Retinal pigment epithelial cell (primary cell): ENCODE measurements at regions not wholly inside any gene's neighbourhood (a gene's known extent, or its start where the extent isn't known, plus 50 kb on each side); places are given as distances from the start of the nearest gene placed in this dataset.

ENCODE experiments used
- DNase-seq: peaks from one replicate; pipeline ENCODE4 v3.0.0-alpha.2; 2010; ENCODE audit warnings: low read depth
- H3K4me3 ChIP-seq: 2 replicates; pipeline ENCODE4 v1.5.1; 2011; ENCODE audit warnings: mild to moderate bottlenecking, low read length, control low read depth, moderate library complexity
- TF ChIP-seq, protein P1 (sequence below): conservative IDR thresholded peaks from 2 replicates; pipeline ENCODE4 v1.5.1; 2011; ENCODE audit warnings: low read depth, low read length, control low read depth, inconsistent platforms

DNA sequence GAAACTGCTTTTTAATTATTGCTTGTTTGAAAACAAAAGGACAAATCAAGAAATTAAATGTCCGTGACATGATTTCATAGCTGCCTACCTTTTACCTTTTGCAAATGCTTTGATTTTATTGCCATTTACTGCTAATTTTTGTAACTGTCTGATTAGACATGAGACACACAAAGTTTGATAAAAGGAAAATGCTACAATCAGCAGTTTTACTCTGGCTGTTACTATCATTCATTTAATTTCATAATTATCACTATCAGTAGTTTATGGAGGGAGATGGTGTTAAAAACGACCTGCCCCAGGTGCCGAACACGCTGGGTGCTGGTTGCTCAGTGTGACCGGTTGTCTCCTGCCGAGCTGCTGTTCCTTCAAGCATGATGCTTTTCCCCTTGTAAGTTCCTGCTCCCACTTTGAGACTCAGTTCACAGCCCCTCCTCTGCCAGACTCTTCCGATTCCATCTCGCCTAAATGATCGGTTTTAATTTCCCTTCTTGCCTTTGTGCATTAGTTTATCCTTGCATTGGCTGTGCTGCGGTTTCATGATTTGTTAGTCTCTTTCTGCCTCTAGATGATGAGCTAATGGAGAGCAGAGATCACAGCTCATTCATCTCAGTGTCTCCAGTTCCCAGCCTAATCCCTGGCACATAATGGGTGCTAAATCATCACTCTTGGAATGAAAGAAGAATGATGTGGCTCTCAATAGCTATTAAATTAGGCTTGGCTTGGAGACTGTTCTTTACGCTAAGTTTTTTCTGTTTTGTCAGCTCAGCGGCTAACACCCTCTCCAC lies 110.6 kb downstream of the PFKFB3 start:
- H3K4me3 ChIP-seq = no peak overlapping the region

DNA sequence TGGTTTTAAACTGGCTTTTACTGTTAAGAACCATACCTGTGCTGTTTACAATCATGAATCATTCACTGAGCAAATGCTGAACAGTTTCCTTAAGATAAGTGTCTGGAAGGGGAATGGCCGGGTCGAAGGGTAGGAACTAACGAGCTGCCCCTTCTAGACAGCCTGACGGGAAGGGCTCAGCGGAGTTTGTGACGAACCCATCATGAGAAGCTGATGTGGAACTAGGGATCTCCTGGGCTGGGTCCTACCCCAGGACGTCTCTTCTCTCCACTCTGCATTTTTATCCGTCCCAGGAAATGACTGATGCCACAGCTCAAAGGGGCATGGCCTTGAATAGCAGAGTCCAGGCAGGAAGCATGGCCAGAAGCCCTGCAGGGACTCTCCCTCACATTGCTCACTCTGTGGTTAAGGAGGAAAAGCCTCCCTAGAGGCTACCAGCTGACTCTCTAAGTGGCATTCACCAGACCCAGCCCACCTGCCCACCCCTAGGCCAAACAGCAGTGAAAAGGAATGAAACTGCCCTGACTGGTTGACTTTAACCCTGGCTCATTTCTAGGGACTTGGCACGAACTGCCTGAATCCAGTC lies 112.0 kb downstream of the PFKFB3 start:
- DNase-seq = no peak
- TF ChIP-seq, protein P1, sequence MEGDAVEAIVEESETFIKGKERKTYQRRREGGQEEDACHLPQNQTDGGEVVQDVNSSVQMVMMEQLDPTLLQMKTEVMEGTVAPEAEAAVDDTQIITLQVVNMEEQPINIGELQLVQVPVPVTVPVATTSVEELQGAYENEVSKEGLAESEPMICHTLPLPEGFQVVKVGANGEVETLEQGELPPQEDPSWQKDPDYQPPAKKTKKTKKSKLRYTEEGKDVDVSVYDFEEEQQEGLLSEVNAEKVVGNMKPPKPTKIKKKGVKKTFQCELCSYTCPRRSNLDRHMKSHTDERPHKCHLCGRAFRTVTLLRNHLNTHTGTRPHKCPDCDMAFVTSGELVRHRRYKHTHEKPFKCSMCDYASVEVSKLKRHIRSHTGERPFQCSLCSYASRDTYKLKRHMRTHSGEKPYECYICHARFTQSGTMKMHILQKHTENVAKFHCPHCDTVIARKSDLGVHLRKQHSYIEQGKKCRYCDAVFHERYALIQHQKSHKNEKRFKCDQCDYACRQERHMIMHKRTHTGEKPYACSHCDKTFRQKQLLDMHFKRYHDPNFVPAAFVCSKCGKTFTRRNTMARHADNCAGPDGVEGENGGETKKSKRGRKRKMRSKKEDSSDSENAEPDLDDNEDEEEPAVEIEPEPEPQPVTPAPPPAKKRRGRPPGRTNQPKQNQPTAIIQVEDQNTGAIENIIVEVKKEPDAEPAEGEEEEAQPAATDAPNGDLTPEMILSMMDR = no peak
- no peak overlapping the region for H3K4me3 ChIP-seq

More for the DNA sequence above, 110.6 kb downstream of the PFKFB3 start:
- DNase-seq = no peak
- TF ChIP-seq, protein P1 = no peak

- TF ChIP-seq, protein P1 = no peak
- DNase-seq = no peak
- H3K4me3 ChIP-seq = no peak overlapping the region
Measured at GRCh38 chr10:6319119-6319518, 116.4 kb downstream of the PFKFB3 start.

DNA sequence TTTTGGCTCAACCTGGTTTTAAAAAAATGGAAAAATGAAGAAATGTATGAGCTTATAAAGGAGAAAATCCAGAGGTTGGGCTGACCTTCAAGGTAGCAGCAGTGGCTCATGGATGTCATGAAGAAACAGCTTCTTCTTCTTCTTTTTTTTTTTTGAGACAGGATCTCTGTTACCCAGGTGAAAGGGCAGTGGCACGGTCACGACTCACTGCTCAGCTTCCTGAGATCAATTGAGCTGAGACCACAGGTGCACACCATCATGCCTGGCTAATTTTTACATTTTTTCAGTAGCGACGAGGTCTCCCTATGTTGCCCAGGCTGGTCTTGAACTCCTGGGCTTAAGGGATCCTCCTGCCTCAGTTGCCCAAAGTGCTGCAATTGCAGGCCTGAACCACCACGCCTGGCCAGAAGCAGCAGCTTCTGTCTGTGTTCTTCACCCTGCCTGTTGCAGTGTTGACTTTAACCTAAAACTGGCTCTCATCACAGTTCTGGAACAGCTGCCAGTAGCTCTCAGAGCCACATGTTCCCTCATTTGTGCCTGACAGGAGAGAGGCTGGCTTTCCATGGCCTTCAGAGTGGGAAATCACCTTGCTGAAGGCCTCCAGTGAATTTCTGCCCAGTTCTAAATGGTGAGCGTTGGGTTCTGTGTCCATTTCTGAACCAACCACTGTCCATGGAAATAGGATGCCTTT lies 117.7 kb downstream of the PFKFB3 start:
- DNase-seq = no peak
- TF ChIP-seq, protein P1 = no peak

DNA sequence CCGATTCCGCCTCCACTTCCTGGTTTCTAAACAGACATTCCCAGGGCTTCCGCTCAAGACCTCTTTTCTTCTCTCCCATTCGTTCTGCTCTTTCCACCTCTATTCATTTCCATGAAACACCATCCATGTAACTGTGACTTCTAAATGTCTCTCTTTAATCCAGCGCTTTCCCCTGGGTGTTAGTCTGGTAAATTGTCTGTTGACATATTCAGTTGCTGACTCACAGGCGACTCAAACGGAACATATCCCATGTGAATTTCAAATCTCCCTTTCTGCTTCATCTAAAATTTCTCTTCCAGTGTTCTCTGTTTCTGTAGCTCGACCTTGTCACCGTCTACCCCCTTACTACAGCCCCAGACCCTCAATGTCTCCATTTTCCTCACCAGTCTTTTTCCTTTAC lies 119.1 kb downstream of the PFKFB3 start:
- TF ChIP-seq, protein P1 = no peak
- DNase-seq = no peak
- H3K4me3 ChIP-seq = no peak overlapping the region

More for the DNA sequence above, 117.7 kb downstream of the PFKFB3 start:
- no peak overlapping the region for H3K4me3 ChIP-seq

DNA sequence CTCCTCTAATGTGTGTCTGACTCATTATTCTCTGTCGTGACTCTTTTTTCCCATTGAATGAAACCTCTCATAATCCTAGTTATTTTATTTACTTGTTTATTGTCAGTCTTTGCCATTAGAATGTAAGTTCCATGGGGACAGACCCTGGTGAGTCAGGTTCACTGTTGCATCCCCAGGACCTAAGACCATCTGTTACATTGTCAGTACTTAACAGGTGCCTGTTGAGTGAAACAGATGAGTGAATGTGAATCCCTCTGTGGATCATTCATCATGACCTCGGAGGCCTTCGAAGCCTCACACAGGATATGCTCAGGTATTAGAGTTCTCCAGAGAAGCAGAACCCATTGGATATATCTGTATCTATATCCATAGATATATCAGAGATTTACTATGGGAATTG lies 120.1 kb downstream of the PFKFB3 start:
- DNase-seq = no peak
- H3K4me3 ChIP-seq = no peak overlapping the region
- TF ChIP-seq, protein P1 = no peak
